OCI-LY7 (cell line): ENCODE measurements at regions not wholly inside any gene's neighbourhood (a gene's known extent, or its start where the extent isn't known, plus 50 kb on each side); places are given as distances from the start of the nearest gene placed in this dataset.

ENCODE experiments used
- CTCF ChIP-seq: fragments of 200-600 bp; sonication (generic); conservative IDR thresholded peaks from 2 replicates; pipeline ENCODE4 v1.5.1; 2014; ENCODE audit warnings: mild to moderate bottlenecking, antibody characterized with exemption, low read length, moderate library complexity, mixed read lengths
- EZH2phosphoT487 ChIP-seq: fragments of 200-600 bp; sonication (generic); IDR thresholded peaks from 2 replicates; pipeline ENCODE4 v1.6.1; 2018; ENCODE audit warnings: low read depth, borderline replicate concordance, mild to moderate bottlenecking, mixed run types, antibody characterized with exemption, low read length, moderate library complexity, mixed read lengths

DNA sequence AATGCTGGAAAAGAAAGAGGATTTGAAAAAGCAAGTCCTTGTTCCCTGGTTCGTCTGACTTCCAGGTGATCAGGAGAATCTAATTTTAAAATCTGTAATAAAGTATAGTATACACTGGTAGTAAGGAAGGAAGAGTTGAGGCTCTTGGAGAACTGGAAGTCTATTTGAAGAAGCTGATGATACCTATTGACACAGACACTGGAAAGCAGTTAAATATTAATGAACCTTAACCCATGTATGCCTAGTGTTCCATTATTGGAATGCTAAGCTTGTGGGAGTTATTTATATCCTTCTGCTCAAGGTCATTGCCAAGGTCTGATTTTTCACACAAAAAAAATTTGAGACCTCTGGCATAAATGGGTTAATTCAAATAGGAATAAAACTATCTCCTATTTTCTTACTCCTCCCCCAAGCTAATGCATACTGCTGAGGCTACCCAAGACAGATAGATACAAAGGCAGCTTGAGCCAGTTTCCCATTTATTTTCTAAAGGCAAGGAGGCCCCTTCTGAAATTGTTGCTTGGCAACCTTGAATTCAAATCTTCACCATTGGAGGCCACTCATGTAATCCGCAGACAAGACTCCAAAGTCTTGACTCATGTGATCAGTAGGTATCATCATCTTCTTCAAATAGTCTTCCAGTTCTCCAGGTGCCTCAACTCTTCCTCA, 110.2 kb downstream of the FZD1 start:
- TF ChIP-seq CTCF, result no peak
- TF ChIP-seq EZH2phosphoT487, result no peak
